H1 (cell line): ENCODE measurements at regions not wholly inside any gene's neighbourhood (a gene's known extent, or its start where the extent isn't known, plus 50 kb on each side); places are given as distances from the start of the nearest gene placed in this dataset.

Experiments used
- CTCF ChIA-PET: fragments of 300-600 bp; sonication (Branson Sonifier 250); formaldehyde crosslinking; loops from one replicate; lab custom pipeline; 2021; ENCODE audit not compliant: partially characterized antibody; lab: Charles Lee
- POLR2A ChIA-PET: fragments of 300-600 bp; sonication (Branson Sonifier 250); formaldehyde crosslinking; loops from one replicate; lab custom pipeline; 2021; ENCODE audit warnings: inconsistent platforms; ENCODE audit not compliant: partially characterized antibody; lab: Charles Lee
- DNase-seq, 2 experiments: peaks; one replicate each; pipeline versions ENCODE4 v3.0.0 to v3.0.0-alpha.2; 2010 to 2022; ENCODE audit warnings: low spot score in 2 of 2, low read depth in 1 of 2, mixed read lengths in 1 of 2
- FAIRE-seq: peaks from 2 replicates; lab custom pipeline; 2011; peaks lifted over from hg19 to GRCh38; lab: Jason Lieb, UNC
- H2AFZ ChIP-seq: 2 replicates; pipeline ENCODE4 v1.8.1; 2012; ENCODE audit warnings: low read length, inconsistent platforms
- H2AK5ac ChIP-seq: 2 replicates; pipeline ENCODE4 v1.6.1; 2013; ENCODE audit warnings: low read depth, low read length
- H2BK120ac ChIP-seq: replicated peaks from 2 replicates; pipeline ENCODE3; 2013; ENCODE audit warnings: low read depth, low read length, inconsistent platforms
- H2BK12ac ChIP-seq: 2 replicates; pipeline ENCODE4 v1.6.1; 2013; ENCODE audit warnings: low read depth, low read length
- H2BK15ac ChIP-seq: 2 replicates; pipeline ENCODE4 v1.6.1; 2013; ENCODE audit warnings: low read length
- H2BK20ac ChIP-seq: 2 replicates; pipeline ENCODE4 v1.6.1; 2013; ENCODE audit warnings: low read length
- H2BK5ac ChIP-seq: 2 replicates; pipeline ENCODE4 v1.6.1; 2013; ENCODE audit warnings: low read depth, low read length
- H3K14ac ChIP-seq: 2 replicates; pipeline ENCODE4 v1.6.1; 2013; ENCODE audit warnings: inconsistent platforms; ENCODE audit not compliant: insufficient read length
- H3K18ac ChIP-seq: 2 replicates; pipeline ENCODE4 v1.6.1; 2013; ENCODE audit warnings: low read length; ENCODE audit errors: extremely low read depth
- H3K23ac ChIP-seq: 2 replicates; pipeline ENCODE4 v1.6.1; 2013; ENCODE audit warnings: inconsistent platforms; ENCODE audit not compliant: insufficient read length
- H3K23me2 ChIP-seq: 2 replicates; pipeline ENCODE4 v1.6.1; 2013; ENCODE audit warnings: low read depth, low read length
- H3K27ac ChIP-seq: 2 replicates; pipeline ENCODE4 v1.6.1; 2011; ENCODE audit warnings: low read depth, low read length, inconsistent platforms
- H3K27me3 ChIP-seq, 4 experiments: replicated peaks in 1 of 4; 1 replicate in 1 of 4; 2 replicates in 3 of 4; pipeline versions ENCODE4 v1.6.1 to v1.8.1; 2011 to 2013; ENCODE audit warnings: low read length in 3 of 4, mild to moderate bottlenecking in 3 of 4, inconsistent platforms in 2 of 4, mixed read lengths in 2 of 4, moderate library complexity in 1 of 4; ENCODE audit not compliant: control insufficient read depth in 3 of 4, insufficient read depth in 3 of 4; ENCODE audit errors: extremely low read depth in 1 of 4
- H3K36me3 ChIP-seq, 4 experiments: 2 replicates each; pipeline versions ENCODE4 v1.6.1 to v1.8.1; 2011 to 2013; ENCODE audit warnings: mild to moderate bottlenecking in 4 of 4, low read length in 3 of 4, moderate library complexity in 2 of 4, control low read depth in 1 of 4, inconsistent platforms in 1 of 4; ENCODE audit not compliant: insufficient read depth in 4 of 4, control insufficient read depth in 2 of 4
- H3K4ac ChIP-seq: replicated peaks from 2 replicates; pipeline ENCODE3; 2013; ENCODE audit warnings: low read length, low read depth, mixed read lengths, inconsistent platforms; ENCODE audit not compliant: insufficient read length
- H3K4me1 ChIP-seq, 4 experiments: replicated peaks in 1 of 4; 1 replicate in 1 of 4; 2 replicates in 3 of 4; pipeline versions ENCODE4 v1.6.1 to v1.8.1; 2011 to 2013; ENCODE audit warnings: low read length in 3 of 4, inconsistent platforms in 2 of 4, mixed read lengths in 1 of 4; ENCODE audit not compliant: insufficient read depth in 4 of 4, control insufficient read depth in 3 of 4
- H3K4me2 ChIP-seq, 2 experiments: 2 replicates each; pipeline versions ENCODE4 v1.6.1 to v1.8.1; 2011 to 2013; ENCODE audit warnings: low read depth in 2 of 2, low read length in 2 of 2, control low read depth in 1 of 2, inconsistent platforms in 1 of 2, mild to moderate bottlenecking in 1 of 2; ENCODE audit not compliant: insufficient read depth in 1 of 2
- H3K4me3 ChIP-seq, 4 experiments: fragments of 200-600, 300-600 bp in 1 of 4; sonication (generic), shearing (Covaris generic), sonication (Bioruptor Twin) in 1 of 4; 2 replicates each; pipeline versions ENCODE4 v1.5.1 to v1.8.1; 2011 to 2016; ENCODE audit warnings: low read length in 4 of 4, low read depth in 3 of 4, control low read depth in 2 of 4, inconsistent platforms in 2 of 4, mild to moderate bottlenecking in 2 of 4, mixed read lengths in 1 of 4, moderate library complexity in 1 of 4; ENCODE audit not compliant: insufficient read depth in 2 of 4; ENCODE audit errors: extremely low read depth in 1 of 4
- H3K56ac ChIP-seq: replicated peaks from 2 replicates; pipeline ENCODE3; 2013; ENCODE audit warnings: low read depth, mild to moderate bottlenecking, mixed read lengths, low read length, inconsistent platforms; ENCODE audit not compliant: insufficient read length
- H3K79me1 ChIP-seq: 2 replicates; pipeline ENCODE4 v1.6.1; 2013; ENCODE audit warnings: low read depth, low read length, control low read depth
- H3K79me2 ChIP-seq, 2 experiments: 2 replicates each; pipeline versions ENCODE4 v1.6.1 to v1.8.1; 2012 to 2013; ENCODE audit warnings: low read length in 2 of 2, mild to moderate bottlenecking in 2 of 2, inconsistent platforms in 1 of 2; ENCODE audit not compliant: insufficient read depth in 2 of 2, control insufficient read depth in 1 of 2
- H3K9ac ChIP-seq, 4 experiments: replicated peaks in 1 of 4; 1 replicate in 1 of 4; 2 replicates in 3 of 4; pipeline versions ENCODE4 v1.6.1 to v1.8.1; 2011 to 2013; ENCODE audit warnings: low read depth in 3 of 4, low read length in 3 of 4, control low read depth in 2 of 4, mild to moderate bottlenecking in 2 of 4, moderate library complexity in 2 of 4, inconsistent platforms in 1 of 4; ENCODE audit errors: extremely low read depth in 1 of 4
- H3K9me3 ChIP-seq, 2 experiments: 2 replicates each; pipeline versions ENCODE4 v1.6.1 to v1.8.1; 2012 to 2013; ENCODE audit warnings: mild to moderate bottlenecking in 2 of 2, moderate library complexity in 2 of 2, control low read depth in 1 of 2, inconsistent platforms in 1 of 2, low read depth in 1 of 2, low read length in 1 of 2, mixed read lengths in 1 of 2; ENCODE audit not compliant: insufficient read depth in 2 of 2
- H4K20me1 ChIP-seq, 2 experiments: replicated peaks in 1 of 2; 2 replicates each; pipeline versions ENCODE3 to v1.8.1; 2011 to 2013; ENCODE audit warnings: inconsistent platforms in 2 of 2, low read length in 2 of 2, mild to moderate bottlenecking in 1 of 2; ENCODE audit not compliant: insufficient read depth in 2 of 2, control insufficient read depth in 1 of 2
- H4K5ac ChIP-seq: 2 replicates; pipeline ENCODE4 v1.6.1; 2013; ENCODE audit warnings: low read length, low read depth, mixed read lengths, inconsistent platforms; ENCODE audit not compliant: insufficient read length
- H4K8ac ChIP-seq: 2 replicates; pipeline ENCODE4 v1.8.0; 2013; ENCODE audit warnings: mild to moderate bottlenecking, moderate library complexity, low read length, inconsistent platforms; ENCODE audit not compliant: insufficient read depth; ENCODE audit errors: extremely low read depth
- H4K91ac ChIP-seq: replicated peaks from 2 replicates; pipeline ENCODE3; 2013; ENCODE audit warnings: low read length, mixed read lengths, inconsistent platforms; ENCODE audit not compliant: insufficient read length
- CBX8 ChIP-seq: fragments of 300-800, 300-1000 bp; sonication (generic); IDR thresholded peaks from 2 replicates; pipeline ENCODE4 v1.7.1; 2016; ENCODE audit warnings: low read depth, low read length, borderline replicate concordance
- CHD2 ChIP-seq: IDR thresholded peaks from 2 replicates; pipeline ENCODE4 v1.6.1; 2012; ENCODE audit warnings: low read length, improper control_type of control experiment
- E2F6 ChIP-seq: IDR thresholded peaks from 2 replicates; pipeline ENCODE4 v1.6.1; 2012; ENCODE audit warnings: inconsistent platforms
- EZH2 ChIP-seq: fragments of 200-600 bp; sonication (generic); IDR thresholded peaks from 2 replicates; pipeline ENCODE4 v1.7.1; 2012; ENCODE audit warnings: low read depth, mild to moderate bottlenecking, moderate library complexity, low read length, inconsistent platforms; ENCODE audit not compliant: severe bottlenecking
- HDAC2 ChIP-seq, 2 experiments: fragments of 300-600 bp in 1 of 2; sonication (generic) in 1 of 2; IDR thresholded peaks; 2 replicates each; pipeline ENCODE4 v1.6.1; 2011 to 2012; ENCODE audit warnings: low read depth in 2 of 2, low read length in 2 of 2, mild to moderate bottlenecking in 2 of 2, moderate library complexity in 2 of 2, borderline replicate concordance in 1 of 2, inconsistent platforms in 1 of 2
- POLR2A ChIP-seq, 2 experiments: IDR thresholded peaks; 1 replicate in 1 of 2; 2 replicates in 1 of 2; pipeline ENCODE4 v1.6.1; 2011; ENCODE audit warnings: low read depth in 2 of 2, low read length in 2 of 2, mild to moderate bottlenecking in 2 of 2; ENCODE audit errors: control extremely low read depth in 1 of 2
- RBBP5 ChIP-seq: IDR thresholded peaks from 2 replicates; pipeline ENCODE4 v1.7.1; 2012; ENCODE audit warnings: low read depth, mild to moderate bottlenecking, inconsistent platforms, low read length, moderate library complexity, borderline replicate concordance
- SIX5 ChIP-seq: IDR thresholded peaks from 2 replicates; pipeline ENCODE4 v1.6.1; 2011; ENCODE audit warnings: mild to moderate bottlenecking, low read depth, low read length
- SP2 ChIP-seq: IDR thresholded peaks from 2 replicates; pipeline ENCODE4 v1.6.1; 2012; ENCODE audit warnings: mild to moderate bottlenecking, low read length, inconsistent platforms
- TAF1 ChIP-seq: IDR thresholded peaks from 2 replicates; pipeline ENCODE4 v1.6.1; 2011; ENCODE audit warnings: mild to moderate bottlenecking, low read depth, low read length
- YY1 ChIP-seq: IDR thresholded peaks from 2 replicates; pipeline ENCODE4 v1.6.1; 2011; ENCODE audit warnings: low read depth, mild to moderate bottlenecking, low read length
- ZNF274 ChIP-seq: IDR thresholded peaks from 2 replicates; pipeline ENCODE4 v1.7.0; 2012; ENCODE audit warnings: low read length, borderline replicate concordance; ENCODE audit errors: extremely low read depth
- WGBS, 2 experiments: shearing (Covaris generic) in 1 of 2; methylation state at CpG; one replicate each; pipeline versions ENCODE4 v1.1.6 to v1.1.7; 2013 to 2015; ENCODE audit warnings: low lambda C conversion rate in 2 of 2, mixed read lengths in 2 of 2, inconsistent platforms in 1 of 2, low coverage in 1 of 2, missing lambda C conversion rate in 1 of 2; ENCODE audit not compliant: insufficient replicate concordance in 2 of 2, insufficient coverage in 1 of 2, insufficient read length in 1 of 2; ENCODE audit errors: extremely low coverage in 1 of 2, missing lambda C conversion rate in 1 of 2; 5-methylcytosine and 5-hydroxymethylcytosine counted together
- TF ChIP-seq, protein P1 (sequence below): IDR thresholded peaks from 2 replicates; pipeline ENCODE4 v1.6.1; 2011; ENCODE audit warnings: low read depth, mild to moderate bottlenecking, low read length; ENCODE audit not compliant: insufficient read depth
- TF ChIP-seq, protein P2 (sequence below): IDR thresholded peaks from 2 replicates; pipeline ENCODE4 v1.6.1; 2012; ENCODE audit warnings: inconsistent platforms

DNA sequence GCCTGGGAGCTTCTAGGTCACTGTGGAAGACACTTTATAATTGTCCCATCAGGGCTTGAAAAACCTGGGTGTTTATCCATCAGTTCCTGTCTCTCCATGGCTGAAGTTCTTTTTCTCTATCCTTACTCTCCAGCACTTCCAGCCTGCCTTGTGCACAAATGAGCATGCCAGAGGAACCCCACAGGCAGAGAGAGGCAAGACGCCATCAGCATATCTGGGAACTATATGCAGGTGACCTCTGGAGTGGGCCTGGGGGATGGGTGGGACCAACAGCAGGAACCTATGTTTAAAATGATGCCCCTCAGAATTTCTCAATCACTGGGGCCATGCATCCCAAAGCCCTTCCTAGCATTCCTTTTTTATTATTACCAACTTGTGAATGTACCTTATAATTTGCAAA, 156.2 kb upstream of the PARD3B start:
- Histone ChIP-seq H2BK20ac (no peak overlapping the region), H3K4me1 (peaks cover 0 to 5% (median 2%) of the 10 kb centered on the region in 4 experiments; a peak in 3 of 7 replicates), H4K20me1 (no peaks in the 10 kb centered on the region), H3K23ac (no peak overlapping the region), H4K91ac (no peak overlapping the region), H3K4me3 (no peak overlapping the region), H2BK5ac (no peak overlapping the region), H2AK5ac (no peak overlapping the region), H3K23me2 (no peaks in the 10 kb centered on the region), H3K14ac (no peak overlapping the region), H3K27me3 (no peaks in the 10 kb centered on the region), H3K4me2 (no peak overlapping the region), H3K9me3 (no peaks in the 10 kb centered on the region), H2BK120ac (no peak overlapping the region), H3K79me1 (no peaks in the 10 kb centered on the region), H3K4ac (no peak overlapping the region), H2BK12ac (no peak overlapping the region), H3K56ac (no peak overlapping the region), H3K36me3 (no peaks in the 10 kb centered on the region), H4K8ac (no peak overlapping the region), H3K27ac (no peak overlapping the region), H3K9ac (no peak overlapping the region), H3K18ac (no peak overlapping the region), H3K79me2 (no peaks in the 10 kb centered on the region), H4K5ac (no peak overlapping the region), H2BK15ac (no peak overlapping the region), H2AFZ (peak overlapping the region; percentile 69; the same call in 1 of the 2 replicates)
- DNase-seq (no peak), FAIRE-seq (no peak)
- WGBS, 2 experiments: 91% methylated on average over 1 of the region's 1 CpG; no CpG with 5 or more reads in 1 of the 2 experiments
- CTCF ChIA-PET: interaction anchor here (1.1 kb wide), 1 partner anchor 17 kb away, joined by 5 read pairs; no protein-coding TSS in a partner anchor
- POLR2A ChIA-PET: no interaction called here
- TF ChIP-seq CBX8: no peak
- TF ChIP-seq, protein P1, sequence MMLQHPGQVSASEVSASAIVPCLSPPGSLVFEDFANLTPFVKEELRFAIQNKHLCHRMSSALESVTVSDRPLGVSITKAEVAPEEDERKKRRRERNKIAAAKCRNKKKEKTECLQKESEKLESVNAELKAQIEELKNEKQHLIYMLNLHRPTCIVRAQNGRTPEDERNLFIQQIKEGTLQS: no peak
- TF ChIP-seq ZNF274: no peak
- TF ChIP-seq YY1: no peak
- TF ChIP-seq, protein P2, sequence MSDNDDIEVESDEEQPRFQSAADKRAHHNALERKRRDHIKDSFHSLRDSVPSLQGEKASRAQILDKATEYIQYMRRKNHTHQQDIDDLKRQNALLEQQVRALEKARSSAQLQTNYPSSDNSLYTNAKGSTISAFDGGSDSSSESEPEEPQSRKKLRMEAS: no peak
- no peak for TF ChIP-seq E2F6
- no peak for TF ChIP-seq TAF1
- TF ChIP-seq EZH2: no peak
- TF ChIP-seq SP2: no peak
- TF ChIP-seq HDAC2 (IDR thresholded peaks at IDR 0.05; ENCODE audit: borderline replicate concordance in 1 of 2, low read depth in 2 of 2, low read length in 2 of 2): no peak
- TF ChIP-seq POLR2A (IDR thresholded peaks at IDR 0.05; ENCODE audit: control extremely low read depth in 1 of 2, low read depth in 2 of 2, low read length in 2 of 2): no peak
- no peak for TF ChIP-seq RBBP5
- TF ChIP-seq CHD2: no peak
- no peak for TF ChIP-seq SIX5
